Activated CD4-positive, alpha-beta T cell treated with anti-CD3 and anti-CD28 coated beads, Interleukin-2, Interleukin-4, amounts not matched to agents 100 ng/mL and 50 ng/mL, durations not matched to agents 16 hours and 8 hours (primary cell): ENCODE measurements at regions not wholly inside any gene's neighbourhood (a gene's known extent, or its start where the extent isn't known, plus 50 kb on each side); places are given as distances from the start of the nearest gene placed in this dataset.
A peak's percentile ranks its signal among the peaks of the same experiment; 100 is the strongest.

Experiments
- DNase-seq: peaks from one replicate; pipeline ENCODE4 v3.0.0-alpha.2; 2020; ENCODE audit warnings: low spot score

DNA sequence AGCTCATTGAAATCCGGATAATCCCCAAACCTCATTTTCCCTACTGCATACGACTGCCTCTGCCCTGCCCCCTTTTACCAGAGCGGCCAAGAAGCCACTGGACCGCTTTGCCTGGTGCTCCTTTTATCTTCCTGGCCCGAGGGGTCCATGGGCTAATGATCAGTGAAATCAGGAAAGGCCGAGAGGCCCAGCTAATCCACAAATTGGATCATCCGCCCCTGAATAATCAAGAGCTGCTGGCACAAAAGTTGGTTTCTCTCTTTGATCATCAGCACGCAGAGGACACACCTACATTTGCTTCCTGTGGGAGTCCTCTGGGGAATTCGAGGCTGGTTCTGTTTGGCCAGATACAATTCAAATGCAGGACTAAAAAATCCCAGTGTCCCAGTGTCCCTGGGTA lies 144.5 kb downstream of the INSIG2 start:
- DNase-seq = no peak

DNA sequence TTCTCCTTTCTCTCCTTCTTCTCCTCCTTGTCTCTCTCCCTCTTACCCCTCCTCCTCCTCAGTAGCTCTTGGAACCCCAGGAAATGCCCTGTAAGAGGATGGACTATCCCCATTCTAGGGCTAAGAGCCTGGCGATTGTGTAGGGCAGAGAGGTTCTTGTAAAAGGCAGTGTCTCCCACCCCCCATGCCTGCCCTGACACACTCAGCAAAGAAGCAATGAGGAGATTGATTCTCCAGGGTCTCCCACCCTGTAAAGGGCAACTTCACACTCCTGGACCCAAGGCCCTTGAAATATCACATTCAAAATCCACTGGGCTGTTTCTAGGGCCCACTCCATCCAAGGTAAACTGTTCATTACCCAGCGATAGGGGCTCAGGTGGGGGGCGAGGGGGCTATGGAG lies 144.1 kb downstream of the INSIG2 start:
- DNase-seq = no peak

DNA sequence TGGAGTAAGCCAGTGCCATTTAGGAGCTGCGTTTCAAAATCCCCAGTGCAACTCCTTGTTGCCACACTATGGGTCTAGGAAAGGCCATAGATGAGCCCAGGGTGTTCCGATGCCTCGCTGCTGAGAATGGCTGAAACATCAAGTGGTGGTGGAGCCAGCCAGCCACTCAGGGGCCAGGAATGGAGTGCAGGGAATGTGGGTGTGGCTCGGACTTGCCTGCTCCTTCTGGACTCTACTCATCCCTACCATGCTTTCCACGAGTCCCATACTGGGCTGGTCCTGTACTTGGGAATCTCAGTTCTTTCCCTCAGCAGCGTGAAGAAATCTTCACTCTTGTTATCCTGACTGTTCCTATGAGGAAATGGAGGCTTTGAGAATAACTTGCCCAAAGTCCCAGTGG lies 143.5 kb downstream of the INSIG2 start:
- DNase-seq = no peak

- DNase-seq = no peak
Measured at GRCh38 chr2:118227698-118228508, 139.6 kb downstream of the INSIG2 start.

- DNase-seq = no peak
Measured at GRCh38 chr2:118225666-118226065, 137.4 kb downstream of the INSIG2 start.

GRCh38 chr2:118224895-118225311 lies 136.6 kb downstream of the INSIG2 start:
- DNase-seq = no peak

DNA sequence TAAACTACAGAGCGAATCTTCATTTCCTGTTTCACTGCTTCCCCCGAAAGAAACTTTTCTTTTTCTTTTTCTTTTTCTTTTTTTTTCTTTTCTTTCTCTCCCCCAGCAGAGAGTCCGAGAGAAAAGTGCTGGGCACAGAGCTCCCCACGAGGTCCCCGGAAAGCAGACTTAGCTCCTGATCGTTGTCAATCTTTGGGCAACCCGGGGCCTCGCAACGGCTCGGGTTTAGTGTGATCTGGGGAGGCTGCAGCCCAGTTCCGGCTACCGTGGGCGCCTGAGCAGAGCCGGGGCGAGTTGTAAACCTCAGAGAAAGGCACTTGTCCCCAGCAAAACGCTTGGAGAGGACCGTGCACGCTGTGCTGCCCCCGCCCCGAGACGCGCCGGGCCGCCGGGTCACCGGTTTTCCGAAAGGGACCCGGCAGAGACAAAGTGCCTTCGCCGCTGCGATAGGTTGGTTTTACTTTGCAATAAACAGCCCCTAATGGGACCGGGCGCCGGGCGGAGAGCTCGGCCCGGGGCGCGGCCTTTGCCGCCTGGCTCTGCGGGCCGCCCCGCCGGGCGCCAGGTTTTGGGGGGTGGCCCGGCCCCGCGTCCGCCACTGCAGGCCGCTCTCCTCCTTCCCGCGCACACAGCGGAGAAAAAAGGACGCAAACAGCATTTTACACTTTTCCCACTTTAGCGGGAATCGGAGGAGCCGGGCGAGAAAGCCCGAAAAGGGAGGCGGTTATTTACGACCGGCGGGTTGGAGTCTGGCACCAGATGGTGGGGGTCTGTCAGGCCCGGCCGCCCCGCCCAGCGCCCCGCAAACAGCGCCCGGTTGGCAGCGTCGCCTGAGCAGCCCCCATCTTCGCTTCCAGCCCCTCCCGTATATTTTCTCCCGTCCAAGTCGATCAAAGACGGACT lies 136.0 kb downstream of the INSIG2 start:
- DNase-seq = peak; percentile 31

DNA sequence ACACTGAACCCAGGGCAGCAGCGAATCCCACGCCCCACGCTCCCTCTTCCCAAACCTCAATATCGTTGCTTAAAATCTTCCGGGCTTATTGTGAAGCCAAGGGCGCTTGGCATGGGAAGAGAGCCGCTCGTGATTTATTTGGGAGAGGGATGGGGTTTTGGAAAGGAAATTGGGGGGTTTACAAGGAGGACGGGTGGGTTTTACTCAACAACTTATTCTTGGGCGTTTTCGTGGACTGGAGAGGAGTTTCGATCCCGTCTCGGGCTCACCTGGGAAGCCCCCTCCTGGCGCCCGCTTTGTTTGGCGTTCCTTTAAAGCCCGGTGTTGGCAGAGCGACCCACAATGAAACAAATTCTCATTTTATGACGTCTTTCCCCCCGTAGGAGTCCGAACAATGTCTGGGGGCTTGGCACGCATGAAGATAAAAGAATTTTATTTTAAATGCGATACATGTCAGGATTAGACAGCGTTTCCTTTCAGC lies 135.3 kb downstream of the INSIG2 start:
- DNase-seq = no peak

DNA sequence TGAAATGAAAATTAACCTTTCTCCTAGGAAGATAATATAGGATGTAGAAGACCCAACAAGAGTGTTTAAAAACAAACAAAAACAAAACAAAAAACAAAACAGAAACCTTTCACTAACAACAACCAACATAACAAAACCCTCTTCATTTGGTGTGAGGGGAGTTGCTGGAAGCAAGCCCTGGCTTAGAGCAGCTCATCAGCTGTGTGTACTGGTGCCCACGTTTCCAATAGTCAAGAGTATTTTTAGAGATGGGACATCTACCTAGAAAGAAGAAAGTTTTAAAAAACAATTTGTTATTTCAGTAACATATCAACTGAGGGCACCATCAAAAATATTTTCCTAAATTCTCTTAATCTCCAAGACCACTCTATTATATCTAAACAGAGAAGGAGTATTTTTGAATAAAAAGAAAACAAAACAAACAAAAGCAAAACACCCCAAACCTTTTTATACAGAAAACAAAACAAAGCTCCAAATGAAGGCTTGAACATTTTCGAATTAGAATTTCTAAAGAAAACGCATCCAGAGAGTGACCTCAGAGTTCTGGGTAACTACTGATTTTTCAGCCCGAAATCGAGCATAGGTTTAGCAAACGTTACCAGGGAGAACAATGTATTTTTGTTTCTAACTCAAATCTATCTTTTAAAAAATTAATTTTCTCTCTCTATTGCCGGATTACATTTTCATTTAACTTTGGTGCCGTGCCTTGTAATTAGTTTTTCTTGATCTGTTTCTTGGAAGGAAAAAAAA lies 134.6 kb downstream of the INSIG2 start:
- no peak for DNase-seq

DNA sequence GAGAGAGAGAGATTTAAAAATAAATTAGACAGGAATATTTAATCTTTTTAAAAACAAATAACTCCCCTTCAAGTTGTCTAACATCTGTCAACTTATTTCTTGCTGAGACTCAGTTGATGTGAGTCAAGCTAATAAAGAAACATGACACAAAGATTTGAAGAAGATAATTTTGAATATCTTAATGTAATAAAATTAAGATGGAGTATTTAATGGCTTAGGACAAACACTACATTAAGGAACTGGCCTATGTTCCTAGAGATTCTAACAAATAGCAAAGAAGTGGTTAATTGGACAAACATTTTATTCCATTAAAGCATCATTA lies 134.0 kb downstream of the INSIG2 start:
- DNase-seq = no peak

DNA sequence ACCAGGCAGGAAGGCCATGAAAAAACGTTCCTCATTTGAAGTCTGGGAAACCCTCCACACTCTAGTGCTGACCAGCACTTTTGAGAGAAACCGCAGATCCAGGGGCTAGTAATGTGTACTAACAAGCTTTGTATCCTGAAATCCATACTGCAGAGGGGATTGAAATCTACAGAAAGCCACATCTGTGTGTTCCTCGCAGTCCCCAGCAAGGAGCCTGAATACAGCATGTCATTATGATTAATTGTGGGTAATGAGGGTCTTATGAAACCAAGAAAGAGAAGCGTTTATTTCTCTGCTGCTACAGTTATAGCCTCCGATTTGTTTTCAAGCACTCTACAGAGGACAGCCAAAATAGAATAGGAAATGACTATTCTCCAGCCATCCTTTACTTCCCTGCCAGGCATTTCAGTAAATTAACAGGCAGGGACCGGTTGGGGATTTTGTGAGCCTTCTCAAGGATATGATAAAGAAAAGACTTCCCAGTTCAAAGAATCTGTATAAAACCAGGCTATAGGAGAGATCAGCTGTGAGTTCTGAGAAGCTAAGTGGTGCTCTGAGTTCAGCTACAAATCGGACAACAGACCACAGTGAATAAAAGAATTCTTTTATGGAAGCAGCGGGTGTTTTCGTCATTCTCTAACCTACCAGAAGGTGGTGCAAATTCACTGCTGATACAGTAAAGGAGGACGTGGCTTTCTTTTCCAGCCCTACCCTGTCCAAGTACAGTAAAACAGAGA lies 133.4 kb downstream of the INSIG2 start:
- peak; percentile 70 for DNase-seq

DNA sequence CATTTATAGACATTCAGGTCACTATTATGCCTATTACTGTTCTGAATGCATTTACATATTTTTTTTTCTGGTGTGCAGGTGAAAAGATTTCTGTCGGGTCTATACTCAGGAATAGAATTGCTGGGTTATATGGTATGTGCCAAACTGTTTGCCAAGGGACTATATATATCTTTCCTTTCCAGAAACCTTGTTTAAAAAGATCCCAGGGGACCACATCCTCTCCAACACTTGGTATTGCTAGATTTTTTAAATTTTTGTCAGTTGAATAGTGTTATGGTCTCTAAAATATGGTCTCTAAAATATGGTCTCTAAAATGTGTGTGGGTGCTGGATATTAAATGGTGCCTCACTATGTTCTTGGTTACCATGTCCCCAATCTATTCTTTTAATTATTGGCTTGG lies 131.3 kb downstream of the INSIG2 start:
- DNase-seq = no peak

GRCh38 chr2:118216224-118216623 lies 128.0 kb downstream of the INSIG2 start:
- no peak for DNase-seq

GRCh38 chr2:118209727-118210126 lies 121.5 kb downstream of the INSIG2 start:
- DNase-seq = no peak

GRCh38 chr2:118207889-118208288 lies 119.6 kb downstream of the INSIG2 start:
- DNase-seq = no peak

DNA sequence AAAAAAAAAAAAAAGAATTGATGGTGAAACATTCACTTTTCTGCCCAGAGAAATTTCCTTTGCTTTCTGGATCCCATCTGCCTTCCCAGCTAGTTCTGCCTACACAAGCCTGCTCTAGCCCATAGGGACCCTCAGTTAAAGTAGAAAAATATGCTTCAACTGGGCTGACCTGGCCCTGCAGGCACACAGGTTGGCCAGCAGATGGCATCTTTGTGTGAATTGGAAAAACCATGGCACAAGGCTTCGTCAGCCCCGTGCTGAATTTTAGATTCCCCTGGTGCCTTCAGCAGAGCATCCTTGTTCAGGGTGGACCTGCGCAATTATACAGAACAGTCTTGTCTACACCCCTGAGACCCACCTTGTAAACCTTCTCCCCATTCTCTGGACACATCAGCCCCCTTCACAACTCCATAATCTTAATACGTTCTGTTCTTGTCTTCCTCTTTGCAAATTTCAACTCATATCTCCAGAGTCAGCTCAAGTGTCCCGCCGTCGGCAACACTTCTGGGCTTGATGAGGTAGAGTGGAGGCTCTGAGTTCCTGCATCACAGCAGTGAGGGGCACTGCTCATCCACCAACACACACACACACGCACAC lies 114.5 kb downstream of the INSIG2 start:
- DNase-seq = peak; percentile 57

- DNase-seq = no peak
Measured at GRCh38 chr2:118198268-118198667, 110.0 kb downstream of the INSIG2 start.

- no peak for DNase-seq
Measured at GRCh38 chr2:118197011-118197675, 108.9 kb downstream of the INSIG2 start.

DNA sequence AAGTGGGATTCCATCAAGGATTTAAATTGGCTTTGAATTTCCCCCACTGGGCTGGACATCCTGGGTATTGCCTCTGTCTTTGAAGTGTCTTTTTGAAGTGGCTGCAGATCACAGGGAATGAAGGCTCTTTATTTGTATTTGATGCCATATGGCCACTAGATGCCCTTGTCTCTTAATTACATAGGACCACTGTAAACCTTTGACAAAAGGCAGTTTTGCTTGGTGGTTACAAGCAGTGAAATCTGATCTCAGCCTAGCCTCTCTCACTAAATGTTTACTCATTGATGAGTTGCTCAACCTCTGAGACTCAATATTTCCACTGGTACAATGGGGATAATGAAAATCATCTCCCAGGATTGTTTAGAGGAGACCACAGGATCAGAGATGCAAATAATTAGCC lies 102.2 kb downstream of the INSIG2 start:
- no peak for DNase-seq

DNA sequence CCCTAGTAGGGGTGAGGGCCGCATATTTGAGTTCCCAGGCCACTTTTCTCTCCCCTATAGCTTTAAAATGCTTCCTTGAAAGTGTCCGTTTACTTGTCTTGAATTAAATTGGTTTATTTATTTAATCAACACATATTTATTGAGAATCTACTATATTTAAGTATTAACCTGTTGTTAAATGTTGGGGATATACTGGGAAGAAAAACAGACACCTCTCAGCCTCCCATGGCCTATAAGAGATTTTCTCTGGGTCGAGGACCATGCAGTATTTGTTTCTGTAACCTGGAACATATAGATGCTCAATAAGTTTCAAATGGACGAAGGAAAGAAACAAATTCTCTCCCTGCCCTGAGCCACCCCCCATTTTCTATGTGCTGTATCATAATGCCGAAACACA lies 98.6 kb downstream of the INSIG2 start:
- no peak for DNase-seq
